Keratinocyte (primary cell): ENCODE measurements at regions not wholly inside any gene's neighbourhood (a gene's known extent, or its start where the extent isn't known, plus 50 kb on each side); places are given as distances from the start of the nearest gene placed in this dataset.

Experiments used
- EZH2 ChIP-seq: IDR thresholded peaks from one replicate; pipeline ENCODE4 v1.6.1; 2012; ENCODE audit warnings: inconsistent platforms, mild to moderate bottlenecking, low read length, moderate library complexity
- TF ChIP-seq, protein P1 (sequence below), 3 experiments: IDR thresholded peaks in 1 of 3; conservative IDR thresholded peaks in 1 of 3; optimal IDR thresholded peaks in 1 of 3; 2 replicates in 2 of 3; 3 replicates in 1 of 3; pipeline versions ENCODE3 to v1.5.1; 2011; ENCODE audit warnings: low read length in 3 of 3, mild to moderate bottlenecking in 3 of 3, moderate library complexity in 2 of 3, control low read depth in 1 of 3, inconsistent platforms in 1 of 3; ENCODE audit not compliant: insufficient read depth in 2 of 3; ENCODE audit errors: extremely low read depth in 1 of 3

- TF ChIP-seq, protein P1, sequence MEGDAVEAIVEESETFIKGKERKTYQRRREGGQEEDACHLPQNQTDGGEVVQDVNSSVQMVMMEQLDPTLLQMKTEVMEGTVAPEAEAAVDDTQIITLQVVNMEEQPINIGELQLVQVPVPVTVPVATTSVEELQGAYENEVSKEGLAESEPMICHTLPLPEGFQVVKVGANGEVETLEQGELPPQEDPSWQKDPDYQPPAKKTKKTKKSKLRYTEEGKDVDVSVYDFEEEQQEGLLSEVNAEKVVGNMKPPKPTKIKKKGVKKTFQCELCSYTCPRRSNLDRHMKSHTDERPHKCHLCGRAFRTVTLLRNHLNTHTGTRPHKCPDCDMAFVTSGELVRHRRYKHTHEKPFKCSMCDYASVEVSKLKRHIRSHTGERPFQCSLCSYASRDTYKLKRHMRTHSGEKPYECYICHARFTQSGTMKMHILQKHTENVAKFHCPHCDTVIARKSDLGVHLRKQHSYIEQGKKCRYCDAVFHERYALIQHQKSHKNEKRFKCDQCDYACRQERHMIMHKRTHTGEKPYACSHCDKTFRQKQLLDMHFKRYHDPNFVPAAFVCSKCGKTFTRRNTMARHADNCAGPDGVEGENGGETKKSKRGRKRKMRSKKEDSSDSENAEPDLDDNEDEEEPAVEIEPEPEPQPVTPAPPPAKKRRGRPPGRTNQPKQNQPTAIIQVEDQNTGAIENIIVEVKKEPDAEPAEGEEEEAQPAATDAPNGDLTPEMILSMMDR (optimal IDR thresholded peaks at IDR 0.05 in 1 of 3, IDR thresholded peaks at IDR 0.05 in 1 of 3, conservative IDR thresholded peaks at IDR 0.05 in 1 of 3; ENCODE audit: extremely low read depth in 1 of 3, insufficient read depth in 2 of 3, low read length in 3 of 3) = no peak
- no peak for TF ChIP-seq EZH2
Observed at GRCh38 chr2:196389670-196390069, 218.3 kb upstream of the STK17B start.
